ENCODE measurements at regions not wholly inside any gene's neighbourhood (a gene's known extent, or its start where the extent isn't known, plus 50 kb on each side); places are given as distances from the start of the nearest gene placed in this dataset.
"Not testable (repeated sequence)": the region's sequence is repeated elsewhere in the genome, so short reads cannot be mapped to it uniquely, and the experiment has no call there.

GRCh38 chr10:28444031-28444430 is 88.9 kb upstream of the WAC start:
- H3K9me3 ChIP-seq, result no peaks in the 10 kb centered on the region
- no peak overlapping the region for H3K4me3 ChIP-seq
- no peak overlapping the region for H3K9ac ChIP-seq (ENCODE audit: low read depth in 2 of 2, low read length in 2 of 2)
- H3K36me3 ChIP-seq, result no peaks in the 10 kb centered on the region
- no peaks in the 10 kb centered on the region for H3K4me1 ChIP-seq
- no peaks in the 10 kb centered on the region for H3K27me3 ChIP-seq
- intact Hi-C loops (cut with DNase I), result no loop called here
- H3K27ac ChIP-seq, result no peak overlapping the region
- no peak for DNase-seq
- no peak for TF ChIP-seq CTCF (IDR thresholded peaks at IDR 0.05)

- no peaks in the 10 kb centered on the region for H3K36me3 ChIP-seq
- TF ChIP-seq CTCF (IDR thresholded peaks at IDR 0.05), result no peak
- DNase-seq, result no peak
- no peaks in the 10 kb centered on the region for H3K9me3 ChIP-seq
- intact Hi-C loops (cut with DNase I), result no loop called here
- H3K27me3 ChIP-seq, result no peaks in the 10 kb centered on the region
- no peaks in the 10 kb centered on the region for H3K4me1 ChIP-seq
- no peak overlapping the region for H3K4me3 ChIP-seq
- no peak overlapping the region for H3K9ac ChIP-seq (ENCODE audit: low read depth in 2 of 2, low read length in 2 of 2)
- no peak overlapping the region for H3K27ac ChIP-seq
Observed at GRCh38 chr10:28445516-28445915, 87.4 kb upstream of the WAC start.

GRCh38 chr10:28449382-28449781 is 83.5 kb upstream of the WAC start:
- Histone ChIP-seq H3K9me3 (no peaks in the 10 kb centered on the region), H3K4me3 (no peak overlapping the region), H3K27me3 (no peaks in the 10 kb centered on the region), H3K9ac (ENCODE audit: low read depth in 2 of 2, low read length in 2 of 2) (no peak overlapping the region), H3K36me3 (no peaks in the 10 kb centered on the region), H3K27ac (no peak overlapping the region), H3K4me1 (no peaks in the 10 kb centered on the region)
- TF ChIP-seq CTCF (IDR thresholded peaks at IDR 0.05), result no peak
- intact Hi-C loops (cut with DNase I), result no loop called here
- DNase-seq, result no peak

GRCh38 chr10:28449926-28450325 is 83.0 kb upstream of the WAC start:
- no peak overlapping the region for H3K27ac ChIP-seq
- DNase-seq, result no peak
- intact Hi-C loops (cut with DNase I), result no loop called here
- no peak for TF ChIP-seq CTCF (IDR thresholded peaks at IDR 0.05)
- H3K9ac ChIP-seq (ENCODE audit: low read depth in 2 of 2, low read length in 2 of 2), result no peak overlapping the region
- H3K36me3 ChIP-seq, result no peaks in the 10 kb centered on the region
- no peaks in the 10 kb centered on the region for H3K9me3 ChIP-seq
- no peaks in the 10 kb centered on the region for H3K4me1 ChIP-seq
- H3K27me3 ChIP-seq, result no peaks in the 10 kb centered on the region
- H3K4me3 ChIP-seq, result no peak overlapping the region

GRCh38 chr10:28453926-28454325 is 79.0 kb upstream of the WAC start:
- no peak for TF ChIP-seq CTCF (IDR thresholded peaks at IDR 0.05)
- no peak overlapping the region for H3K9ac ChIP-seq (ENCODE audit: low read depth in 2 of 2, low read length in 2 of 2)
- no peaks in the 10 kb centered on the region for H3K27me3 ChIP-seq
- H3K4me3 ChIP-seq, result no peak overlapping the region
- intact Hi-C loops (cut with DNase I), result no loop called here
- H3K36me3 ChIP-seq, result no peaks in the 10 kb centered on the region
- no peak for DNase-seq
- H3K9me3 ChIP-seq, result no peaks in the 10 kb centered on the region
- no peaks in the 10 kb centered on the region for H3K4me1 ChIP-seq
- no peak overlapping the region for H3K27ac ChIP-seq

GRCh38 chr10:28457110-28457509 is 75.8 kb upstream of the WAC start:
- intact Hi-C loops (cut with DNase I), result no loop called here
- Histone ChIP-seq H3K27ac (no peak overlapping the region), H3K36me3 (no peaks in the 10 kb centered on the region), H3K9me3 (no peaks in the 10 kb centered on the region), H3K27me3 (no peaks in the 10 kb centered on the region), H3K9ac (ENCODE audit: low read depth in 2 of 2, low read length in 2 of 2) (no peak overlapping the region), H3K4me3 (no peak overlapping the region), H3K4me1 (no peaks in the 10 kb centered on the region)
- DNase-seq, result no peak
- no peak for TF ChIP-seq CTCF (IDR thresholded peaks at IDR 0.05)

- intact Hi-C loops (cut with DNase I), result not testable (repeated sequence)
Observed at GRCh38 chr10:28457873-28458272, 75.0 kb upstream of the WAC start.

More at GRCh38 chr10:28457873-28458272, 75.0 kb upstream of the WAC start:
- not testable (repeated sequence) for H3K4me1 ChIP-seq; H3K9me3 ChIP-seq; H3K4me3 ChIP-seq; H3K36me3 ChIP-seq; H3K27me3 ChIP-seq; H3K9ac ChIP-seq (ENCODE audit: low read depth in 2 of 2, low read length in 2 of 2); H3K27ac ChIP-seq
- DNase-seq, result peak; percentile 22

Measured in colonic mucosa (tissue), 4 donors.